ENCODE measurements at regions not wholly inside any gene's neighbourhood (a gene's known extent, or its start where the extent isn't known, plus 50 kb on each side); places are given as distances from the start of the nearest gene placed in this dataset.
"Not testable (repeated sequence)": the region's sequence is repeated elsewhere in the genome, so short reads cannot be mapped to it uniquely, and the experiment has no call there.

- DNase-seq (ENCODE audit: extremely low read depth in 1 of 11, low read depth in 9 of 11, low spot score in 4 of 11): no peak
Measured at GRCh38 chr1:157348538-157349480, 203.5 kb downstream of the FCRL5 start.

- DNase-seq (ENCODE audit: extremely low read depth in 1 of 11, low read depth in 9 of 11, low spot score in 4 of 11): no peak
Measured at GRCh38 chr1:157347506-157347905, 204.8 kb downstream of the FCRL5 start.

DNA sequence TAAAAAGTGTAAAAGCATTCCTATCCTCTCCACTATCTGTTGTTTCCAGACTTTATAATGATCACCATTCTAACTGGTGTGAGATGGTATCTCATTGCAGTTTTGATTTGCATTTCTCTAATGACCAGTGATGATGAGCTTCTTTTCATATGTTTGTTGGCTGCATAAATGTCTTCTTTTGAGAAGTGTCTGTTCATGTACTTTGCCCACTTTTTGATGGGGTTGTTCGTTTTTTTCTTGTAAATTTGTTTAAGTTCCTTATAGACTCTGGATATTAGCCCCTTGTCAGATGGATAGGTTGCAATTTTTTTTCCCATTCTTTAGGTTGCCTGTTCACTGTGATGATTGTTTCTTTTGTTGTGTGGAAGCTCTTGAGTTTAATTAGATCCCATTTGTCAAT is 199.6 kb upstream of the ETV3 start:
- DNase-seq (ENCODE audit: extremely low read depth in 1 of 11, low read depth in 9 of 11, low spot score in 4 of 11): not testable (repeated sequence)

DNA sequence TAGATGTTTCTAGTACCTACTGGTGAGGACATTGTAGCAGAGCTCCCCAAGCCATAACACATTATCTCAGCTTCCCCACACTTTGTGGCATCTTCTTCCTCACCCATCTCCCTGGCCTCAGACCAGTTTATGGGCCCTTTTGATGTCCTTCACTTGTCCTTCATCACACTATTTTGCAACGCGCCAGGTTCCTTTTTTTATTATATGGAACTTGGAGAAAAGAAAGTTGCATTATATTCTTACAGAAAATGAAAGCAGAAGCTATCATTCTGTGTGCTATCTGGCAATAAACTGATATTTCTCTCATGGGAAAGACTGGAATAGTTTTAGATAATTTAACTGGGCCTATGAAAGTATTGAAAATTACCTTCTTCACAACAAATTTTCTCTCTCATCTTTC is 196.9 kb upstream of the ETV3 start:
- DNase-seq (ENCODE audit: extremely low read depth in 1 of 11, low read depth in 9 of 11, low spot score in 4 of 11): no peak

GRCh38 chr1:157334041-157334440 is 195.8 kb upstream of the ETV3 start:
- DNase-seq (ENCODE audit: extremely low read depth in 1 of 11, low read depth in 9 of 11, low spot score in 4 of 11): no peak

GRCh38 chr1:157330177-157330576 is 192.0 kb upstream of the ETV3 start:
- DNase-seq (ENCODE audit: extremely low read depth in 1 of 11, low read depth in 9 of 11, low spot score in 4 of 11): not testable (repeated sequence)

DNA sequence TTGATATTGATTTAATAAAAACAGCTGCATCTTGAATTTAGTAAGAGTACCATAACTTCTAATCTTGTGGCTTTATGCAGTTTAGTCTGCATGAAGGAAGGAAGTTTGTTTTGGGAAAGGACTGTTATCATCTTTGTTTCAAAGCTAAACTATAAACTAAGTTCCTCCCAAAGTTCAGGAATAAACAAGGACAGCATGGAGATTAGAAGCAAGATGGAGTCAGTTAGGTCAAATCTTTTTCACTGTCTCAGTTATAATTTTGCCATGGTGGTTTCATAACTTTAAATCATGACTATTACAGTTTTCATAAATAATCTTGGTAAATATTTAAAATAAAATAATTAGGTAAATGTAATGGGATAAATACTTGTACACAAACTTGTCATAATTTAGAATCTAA is 189.9 kb upstream of the ETV3 start:
- not testable (repeated sequence) for DNase-seq (ENCODE audit: extremely low read depth in 1 of 11, low read depth in 9 of 11, low spot score in 4 of 11)

- DNase-seq (ENCODE audit: extremely low read depth in 1 of 11, low read depth in 9 of 11, low spot score in 4 of 11): no peak
Measured at GRCh38 chr1:157326173-157326859, 188.1 kb upstream of the ETV3 start.

GRCh38 chr1:157325220-157325619 is 187.0 kb upstream of the ETV3 start:
- no peak for DNase-seq (ENCODE audit: extremely low read depth in 1 of 11, low read depth in 9 of 11, low spot score in 4 of 11)

DNA sequence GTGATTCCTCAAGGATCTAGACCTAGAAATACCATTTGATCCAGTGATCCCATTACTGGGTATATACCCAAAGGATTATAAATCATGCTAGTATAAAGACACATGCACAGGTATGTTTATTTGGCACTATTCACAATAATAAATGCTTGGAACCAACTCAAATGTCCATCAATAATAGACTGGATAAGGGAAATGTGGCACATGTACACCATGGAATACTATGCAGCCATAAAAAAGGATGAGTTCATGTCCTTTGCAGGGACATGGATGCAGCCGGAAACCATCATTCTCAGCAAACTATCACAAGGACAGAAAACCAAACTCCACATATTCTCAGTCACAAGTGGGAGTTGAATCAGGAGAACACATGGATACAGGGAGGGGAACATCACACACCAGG is 183.8 kb upstream of the ETV3 start:
- DNase-seq (ENCODE audit: extremely low read depth in 1 of 11, low read depth in 9 of 11, low spot score in 4 of 11): not testable (repeated sequence)

- DNase-seq (ENCODE audit: extremely low read depth in 1 of 11, low read depth in 9 of 11, low spot score in 4 of 11): no peak
Measured at GRCh38 chr1:157319567-157319966, 181.4 kb upstream of the ETV3 start.

- not testable (repeated sequence) for DNase-seq (ENCODE audit: extremely low read depth in 1 of 11, low read depth in 9 of 11, low spot score in 4 of 11)
Measured at GRCh38 chr1:157317229-157317628, 179.0 kb upstream of the ETV3 start.

- DNase-seq (ENCODE audit: extremely low read depth in 1 of 11, low read depth in 9 of 11, low spot score in 4 of 11): no peak
Measured at GRCh38 chr1:157315544-157315943, 177.3 kb upstream of the ETV3 start.

GRCh38 chr1:157314408-157314807 is 176.2 kb upstream of the ETV3 start:
- DNase-seq (ENCODE audit: extremely low read depth in 1 of 11, low read depth in 9 of 11, low spot score in 4 of 11): no peak

DNA sequence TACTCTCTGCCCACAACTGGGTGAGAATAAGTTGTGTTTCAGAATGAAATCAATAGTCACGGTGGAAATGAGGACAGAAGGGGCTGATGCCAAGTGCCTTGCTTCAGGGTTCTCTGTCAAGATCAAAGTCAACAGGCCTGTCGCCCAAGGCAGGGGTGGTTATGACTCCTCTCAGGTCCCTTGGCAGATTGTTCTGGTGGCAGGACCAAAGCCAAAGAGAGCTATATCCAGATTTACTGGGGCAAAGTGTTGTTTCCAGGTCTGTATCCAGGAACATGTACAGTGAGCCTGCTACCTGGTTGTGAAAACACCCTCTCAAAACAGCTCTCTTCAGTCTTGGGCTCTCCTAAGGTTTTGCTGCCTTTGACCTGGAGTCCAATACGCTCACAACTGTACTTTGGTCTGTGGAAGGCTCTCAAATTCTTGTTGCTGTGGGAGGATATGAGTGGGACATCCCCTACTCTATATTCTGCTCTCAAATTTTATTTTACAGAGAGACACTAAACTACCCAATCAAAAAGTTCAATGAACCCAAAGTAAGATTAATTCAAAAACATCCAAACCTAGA is 175.1 kb upstream of the ETV3 start:
- DNase-seq (ENCODE audit: extremely low read depth in 1 of 11, low read depth in 9 of 11, low spot score in 4 of 11): no peak

- no peak for DNase-seq (ENCODE audit: extremely low read depth in 1 of 11, low read depth in 9 of 11, low spot score in 4 of 11)
Measured at GRCh38 chr1:157312082-157312812, 174.1 kb upstream of the ETV3 start.

DNA sequence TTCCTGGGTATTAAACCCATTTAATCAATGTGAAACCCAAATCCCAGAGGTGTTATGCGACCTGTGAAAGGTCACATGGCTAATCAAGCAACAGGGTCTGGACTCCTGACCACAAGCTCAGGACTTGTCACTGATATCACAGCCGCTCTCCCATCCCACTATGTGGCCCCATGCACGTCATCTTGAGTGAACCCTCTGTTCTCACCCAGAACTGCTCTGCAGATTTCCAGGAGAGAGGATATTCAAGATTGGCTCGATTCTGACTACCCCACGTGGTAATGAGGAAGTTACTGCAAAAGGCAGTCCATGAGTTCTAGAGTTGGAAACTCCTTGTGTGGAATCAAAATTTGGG is 173.5 kb upstream of the ETV3 start:
- DNase-seq (ENCODE audit: extremely low read depth in 1 of 11, low read depth in 9 of 11, low spot score in 4 of 11): no peak

GRCh38 chr1:157310805-157311729 is 172.9 kb upstream of the ETV3 start:
- DNase-seq (ENCODE audit: extremely low read depth in 1 of 11, low read depth in 9 of 11, low spot score in 4 of 11): peak in 9 of 11 donors; percentile 2 to 26 (median 17)

All from renal cortex interstitium (tissue), 11 donors.